H9 (cell line): ENCODE measurements at regions not wholly inside any gene's neighbourhood (a gene's known extent, or its start where the extent isn't known, plus 50 kb on each side); places are given as distances from the start of the nearest gene placed in this dataset.

Experiments
- DNase-seq: peaks from one replicate; pipeline ENCODE4 v3.0.0-alpha.2; 2017
- H2AFZ ChIP-seq: one replicate; pipeline ENCODE4 v1.6.1; 2013; ENCODE audit warnings: mild to moderate bottlenecking, low read length, control low read depth, moderate library complexity
- H2AK5ac ChIP-seq: 2 replicates; pipeline ENCODE4 v1.6.1; 2013; ENCODE audit warnings: low read length, control low read depth, mixed read lengths; ENCODE audit not compliant: insufficient read length
- H2BK120ac ChIP-seq: one replicate; pipeline ENCODE4 v1.6.1; 2013; ENCODE audit warnings: low read depth, mild to moderate bottlenecking, low read length, control low read depth, inconsistent platforms; ENCODE audit not compliant: poor library complexity, severe bottlenecking
- H2BK12ac ChIP-seq: 2 replicates; pipeline ENCODE4 v1.6.1; 2013; ENCODE audit warnings: low read length, control low read depth, mixed read lengths, low read depth; ENCODE audit not compliant: insufficient read length
- H2BK15ac ChIP-seq: 2 replicates; pipeline ENCODE4 v1.6.1; 2013; ENCODE audit warnings: low read depth, low read length, control low read depth
- H2BK20ac ChIP-seq: one replicate; pipeline ENCODE4 v1.6.1; 2013; ENCODE audit warnings: low read depth, mild to moderate bottlenecking, low read length, control low read depth, inconsistent platforms; ENCODE audit not compliant: poor library complexity, severe bottlenecking
- H2BK5ac ChIP-seq: 2 replicates; pipeline ENCODE4 v1.6.1; 2013; ENCODE audit warnings: low read length, control low read depth, mixed read lengths; ENCODE audit not compliant: insufficient read length
- H3K14ac ChIP-seq: 2 replicates; pipeline ENCODE4 v1.6.1; 2013; ENCODE audit warnings: low read length, control low read depth; ENCODE audit not compliant: insufficient read depth
- H3K18ac ChIP-seq: 2 replicates; pipeline ENCODE4 v1.6.1; 2013; ENCODE audit warnings: low read depth, mild to moderate bottlenecking, mixed read lengths, low read length, control low read depth; ENCODE audit not compliant: insufficient read length
- H3K23ac ChIP-seq: 2 replicates; pipeline ENCODE4 v1.6.1; 2013; ENCODE audit warnings: low read length, control low read depth, mixed read lengths, low read depth; ENCODE audit not compliant: insufficient read length
- H3K23me2 ChIP-seq: 2 replicates; pipeline ENCODE4 v1.6.1; 2013; ENCODE audit warnings: low read depth, mild to moderate bottlenecking, mixed read lengths, low read length, control low read depth; ENCODE audit not compliant: insufficient read length, poor library complexity, severe bottlenecking
- H3K27ac ChIP-seq: 2 replicates; pipeline ENCODE4 v1.5.1; 2013; ENCODE audit warnings: low read length, control low read depth, mixed read lengths, low read depth; ENCODE audit not compliant: insufficient read length
- H3K27me3 ChIP-seq: 2 replicates; pipeline ENCODE4 v1.6.1; 2013; ENCODE audit warnings: low read length, control low read depth, inconsistent platforms; ENCODE audit not compliant: insufficient read depth
- H3K4ac ChIP-seq: 2 replicates; pipeline ENCODE4 v1.6.1; 2013; ENCODE audit warnings: low read depth, mild to moderate bottlenecking, control low read depth, inconsistent platforms, low read length, moderate library complexity
- H3K4me1 ChIP-seq: 2 replicates; pipeline ENCODE4 v1.6.1; 2013; ENCODE audit warnings: low read length, control low read depth, inconsistent platforms; ENCODE audit not compliant: insufficient read depth
- H3K4me2 ChIP-seq: 2 replicates; pipeline ENCODE4 v1.6.1; 2013; ENCODE audit warnings: low read length, control low read depth, mixed read lengths; ENCODE audit not compliant: insufficient read length, insufficient read depth
- H3K56ac ChIP-seq: 2 replicates; pipeline ENCODE4 v1.6.1; 2013; ENCODE audit warnings: low read depth, mild to moderate bottlenecking, mixed read lengths, low read length, control low read depth; ENCODE audit not compliant: insufficient read length
- H3K79me1 ChIP-seq: 2 replicates; pipeline ENCODE4 v1.6.1; 2013; ENCODE audit warnings: low read depth, mild to moderate bottlenecking, moderate library complexity, low read length, control low read depth, inconsistent platforms; ENCODE audit not compliant: insufficient read depth, poor library complexity, severe bottlenecking
- H3K79me2 ChIP-seq: 2 replicates; pipeline ENCODE4 v1.6.1; 2013; ENCODE audit warnings: low read length, control low read depth, inconsistent platforms; ENCODE audit not compliant: insufficient read depth
- H3K9ac ChIP-seq: 2 replicates; pipeline ENCODE4 v1.6.1; 2013; ENCODE audit warnings: low read length, control low read depth, mixed read lengths; ENCODE audit not compliant: insufficient read length; ENCODE audit errors: extremely low read depth
- H3K9me3 ChIP-seq: one replicate; pipeline ENCODE4 v1.6.1; 2013; ENCODE audit warnings: low read depth, low read length, inconsistent platforms; ENCODE audit not compliant: control insufficient read depth
- H3T11ph ChIP-seq: one replicate; pipeline ENCODE4 v1.6.1; 2013; ENCODE audit warnings: mild to moderate bottlenecking, low read length, control low read depth, inconsistent platforms
- H4K20me1 ChIP-seq: one replicate; pipeline ENCODE4 v1.6.1; 2013; ENCODE audit not compliant: control insufficient read depth, insufficient read length, insufficient read depth
- H4K5ac ChIP-seq: 2 replicates; pipeline ENCODE4 v1.6.1; 2013; ENCODE audit warnings: low read depth, mild to moderate bottlenecking, mixed read lengths, low read length, control low read depth; ENCODE audit not compliant: insufficient read length
- H4K8ac ChIP-seq: replicated peaks from 2 replicates; pipeline ENCODE4 v1.6.1; 2013; ENCODE audit warnings: low read length, control low read depth, mixed read lengths, low read depth; ENCODE audit not compliant: insufficient read length
- H4K91ac ChIP-seq: 2 replicates; pipeline ENCODE4 v1.6.1; 2013; ENCODE audit warnings: low read depth, mild to moderate bottlenecking, moderate library complexity, mixed read lengths, low read length, control low read depth; ENCODE audit not compliant: insufficient read length
- H3K27ac Mint-ChIP-seq, 3 experiments: 2 replicates in 2 of 3; 3 replicates in 1 of 3; pipeline ENCODE4 v1.8.0; 2020 to 2021; ENCODE audit warnings: mixed read lengths in 3 of 3, mild to moderate bottlenecking in 1 of 3, moderate library complexity in 1 of 3
- H3K27me3 Mint-ChIP-seq: 2 replicates; pipeline ENCODE4 v1.8.0; 2021; ENCODE audit warnings: low read depth, mild to moderate bottlenecking, moderate library complexity, mixed read lengths
- H3K36me3 Mint-ChIP-seq, 3 experiments: 2 replicates in 2 of 3; 3 replicates in 1 of 3; pipeline ENCODE4 v1.8.0; 2020 to 2021; ENCODE audit warnings: low read depth in 3 of 3, mixed read lengths in 3 of 3; ENCODE audit not compliant: insufficient read depth in 1 of 3
- H3K4me1 Mint-ChIP-seq, 2 experiments: 2 replicates each; pipeline ENCODE4 v1.8.0; 2020; ENCODE audit warnings: mixed read lengths in 2 of 2
- H3K4me3 Mint-ChIP-seq, 2 experiments: 2 replicates in 1 of 2; 3 replicates in 1 of 2; pipeline ENCODE4 v1.8.0; 2020 to 2021; ENCODE audit warnings: mild to moderate bottlenecking in 2 of 2, mixed read lengths in 2 of 2, moderate library complexity in 1 of 2
- H3K9me3 Mint-ChIP-seq, 2 experiments: 2 replicates in 1 of 2; 3 replicates in 1 of 2; pipeline ENCODE4 v1.8.0; 2020; ENCODE audit warnings: mild to moderate bottlenecking in 2 of 2, mixed read lengths in 2 of 2, moderate library complexity in 1 of 2
- WGBS: extraction: QIAGEN DNeasy Blood & Tissue Kit; methylation state at CpG from one replicate; pipeline ENCODE4 v1.1.7; 2013; ENCODE audit warnings: missing lambda C conversion rate, low lambda C conversion rate, mixed read lengths; ENCODE audit not compliant: insufficient read length; ENCODE audit errors: extremely low coverage; 5-methylcytosine and 5-hydroxymethylcytosine counted together
- TF ChIP-seq, protein P1 (sequence below): fragments of 200-600 bp; sonication (generic); conservative IDR thresholded peaks from 3 replicates; pipeline ENCODE4 v1.8.0; 2021; ENCODE audit warnings: antibody characterized with exemption, mild to moderate bottlenecking

DNA sequence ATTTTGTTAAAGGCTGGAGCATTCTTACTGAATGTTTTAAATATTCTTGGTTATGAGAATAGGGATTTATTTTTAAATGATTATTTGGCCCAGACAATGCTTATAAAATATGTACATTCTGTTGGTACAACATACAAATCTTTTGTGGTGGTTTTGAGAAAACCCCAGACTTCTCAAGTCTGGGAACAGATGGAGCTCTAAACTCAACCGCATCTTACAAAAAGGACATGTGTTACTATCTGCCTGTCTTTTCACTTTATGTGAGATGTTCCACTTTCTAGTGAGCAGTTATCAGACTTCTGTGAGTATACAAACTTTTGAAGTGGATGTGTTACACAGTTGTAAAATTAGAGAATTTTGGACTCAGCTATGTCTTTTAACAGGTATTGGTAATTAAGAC is 135.5 kb upstream of the RBMS3 start:
- Histone ChIP-seq H3K27ac (no peak overlapping the region), H4K8ac (no peak overlapping the region), H3K18ac (no peak overlapping the region), H3K79me2 (no peaks in the 10 kb centered on the region), H3K4me1 (no peaks in the 10 kb centered on the region), H3T11ph (no peak overlapping the region), H2BK20ac (no peak overlapping the region), H4K20me1 (no peaks in the 10 kb centered on the region), H3K4ac (no peak overlapping the region), H2BK5ac (no peak overlapping the region), H2AK5ac (no peak overlapping the region), H3K79me1 (no peaks in the 10 kb centered on the region), H2BK12ac (no peak overlapping the region), H3K27me3 (no peaks in the 10 kb centered on the region), H3K23me2 (no peaks in the 10 kb centered on the region), H3K14ac (no peak overlapping the region), H3K4me2 (no peak overlapping the region), H4K91ac (no peak overlapping the region), H2BK120ac (no peak overlapping the region), H3K56ac (no peak overlapping the region), H3K9me3 (no peaks in the 10 kb centered on the region), H3K9ac (no peak overlapping the region), H3K23ac (no peak overlapping the region), H4K5ac (no peak overlapping the region), H2BK15ac (no peak overlapping the region), H2AFZ (no peak overlapping the region)
- no CpG with 5 or more reads among the region's 1 CpG for WGBS
- H3K27me3 Mint-ChIP-seq = peaks cover 1% of the 10 kb centered on the region; the same call in 1 of the 2 replicates
- TF ChIP-seq, protein P1, sequence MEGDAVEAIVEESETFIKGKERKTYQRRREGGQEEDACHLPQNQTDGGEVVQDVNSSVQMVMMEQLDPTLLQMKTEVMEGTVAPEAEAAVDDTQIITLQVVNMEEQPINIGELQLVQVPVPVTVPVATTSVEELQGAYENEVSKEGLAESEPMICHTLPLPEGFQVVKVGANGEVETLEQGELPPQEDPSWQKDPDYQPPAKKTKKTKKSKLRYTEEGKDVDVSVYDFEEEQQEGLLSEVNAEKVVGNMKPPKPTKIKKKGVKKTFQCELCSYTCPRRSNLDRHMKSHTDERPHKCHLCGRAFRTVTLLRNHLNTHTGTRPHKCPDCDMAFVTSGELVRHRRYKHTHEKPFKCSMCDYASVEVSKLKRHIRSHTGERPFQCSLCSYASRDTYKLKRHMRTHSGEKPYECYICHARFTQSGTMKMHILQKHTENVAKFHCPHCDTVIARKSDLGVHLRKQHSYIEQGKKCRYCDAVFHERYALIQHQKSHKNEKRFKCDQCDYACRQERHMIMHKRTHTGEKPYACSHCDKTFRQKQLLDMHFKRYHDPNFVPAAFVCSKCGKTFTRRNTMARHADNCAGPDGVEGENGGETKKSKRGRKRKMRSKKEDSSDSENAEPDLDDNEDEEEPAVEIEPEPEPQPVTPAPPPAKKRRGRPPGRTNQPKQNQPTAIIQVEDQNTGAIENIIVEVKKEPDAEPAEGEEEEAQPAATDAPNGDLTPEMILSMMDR = no peak
- no peak for DNase-seq
- peaks cover 9 to 16% of the 10 kb centered on the region in 2 experiments for H3K4me1 Mint-ChIP-seq
- H3K27ac Mint-ChIP-seq = no peak overlapping the region
- H3K36me3 Mint-ChIP-seq = no peaks in the 10 kb centered on the region
- no peaks in the 10 kb centered on the region for H3K9me3 Mint-ChIP-seq
- no peak overlapping the region for H3K4me3 Mint-ChIP-seq
